ENCODE measurements at regions not wholly inside any gene's neighbourhood (a gene's known extent, or its start where the extent isn't known, plus 50 kb on each side); places are given as distances from the start of the nearest gene placed in this dataset.

DNA sequence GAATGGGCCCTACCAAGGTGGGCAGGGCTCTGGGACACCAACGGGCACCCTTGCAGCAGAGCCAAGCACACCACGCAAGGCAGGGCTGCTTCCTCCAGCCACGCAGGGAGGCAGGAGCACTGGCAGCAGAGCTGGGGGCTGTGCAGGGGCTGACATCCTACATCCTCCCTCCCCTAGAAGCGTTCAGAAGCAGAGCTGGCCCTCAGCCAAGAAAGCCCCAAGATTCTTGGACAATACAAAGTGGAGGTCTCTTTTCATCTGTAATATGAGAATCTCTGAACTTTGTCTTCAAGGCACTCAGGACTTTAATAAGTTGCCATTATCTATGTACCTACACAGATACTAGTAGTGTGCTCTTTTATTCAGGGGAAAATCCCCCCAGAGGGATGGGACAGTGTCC, 128.1 kb upstream of the AGAP1 start:
- TF ChIP-seq, protein P1, sequence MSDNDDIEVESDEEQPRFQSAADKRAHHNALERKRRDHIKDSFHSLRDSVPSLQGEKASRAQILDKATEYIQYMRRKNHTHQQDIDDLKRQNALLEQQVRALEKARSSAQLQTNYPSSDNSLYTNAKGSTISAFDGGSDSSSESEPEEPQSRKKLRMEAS (IDR thresholded peaks at IDR 0.05; ENCODE audit: insufficient read depth, insufficient read length) = no peak
- TF ChIP-seq JUN (IDR thresholded peaks at IDR 0.05; ENCODE audit: borderline replicate concordance, insufficient read depth, insufficient read length, low read depth) (no peak), POLR2AphosphoS5 (IDR thresholded peaks at IDR 0.05; ENCODE audit: insufficient read depth, low read depth, low read length) (no peak), EZH2 (IDR thresholded peaks at IDR 0.05; ENCODE audit: borderline replicate concordance, low read depth, low read length, severe bottlenecking) (no peak), POLR2A (IDR thresholded peaks at IDR 0.05; ENCODE audit: low read depth, low read length) (no peak), FOS (IDR thresholded peaks at IDR 0.05; ENCODE audit: borderline replicate concordance, insufficient read depth, low read length) (no peak), GATA2 (IDR thresholded peaks at IDR 0.05; ENCODE audit: insufficient read depth, insufficient read length, low read depth, low read length) (no peak)
- TF ChIP-seq, protein P2, sequence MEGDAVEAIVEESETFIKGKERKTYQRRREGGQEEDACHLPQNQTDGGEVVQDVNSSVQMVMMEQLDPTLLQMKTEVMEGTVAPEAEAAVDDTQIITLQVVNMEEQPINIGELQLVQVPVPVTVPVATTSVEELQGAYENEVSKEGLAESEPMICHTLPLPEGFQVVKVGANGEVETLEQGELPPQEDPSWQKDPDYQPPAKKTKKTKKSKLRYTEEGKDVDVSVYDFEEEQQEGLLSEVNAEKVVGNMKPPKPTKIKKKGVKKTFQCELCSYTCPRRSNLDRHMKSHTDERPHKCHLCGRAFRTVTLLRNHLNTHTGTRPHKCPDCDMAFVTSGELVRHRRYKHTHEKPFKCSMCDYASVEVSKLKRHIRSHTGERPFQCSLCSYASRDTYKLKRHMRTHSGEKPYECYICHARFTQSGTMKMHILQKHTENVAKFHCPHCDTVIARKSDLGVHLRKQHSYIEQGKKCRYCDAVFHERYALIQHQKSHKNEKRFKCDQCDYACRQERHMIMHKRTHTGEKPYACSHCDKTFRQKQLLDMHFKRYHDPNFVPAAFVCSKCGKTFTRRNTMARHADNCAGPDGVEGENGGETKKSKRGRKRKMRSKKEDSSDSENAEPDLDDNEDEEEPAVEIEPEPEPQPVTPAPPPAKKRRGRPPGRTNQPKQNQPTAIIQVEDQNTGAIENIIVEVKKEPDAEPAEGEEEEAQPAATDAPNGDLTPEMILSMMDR (IDR thresholded peaks at IDR 0.05; ENCODE audit: extremely low read depth in 1 of 2, insufficient read depth in 1 of 2, low read depth in 1 of 2, low read length in 2 of 2) = no peak
